ENCODE measurements at regions not wholly inside any gene's neighbourhood (a gene's known extent, or its start where the extent isn't known, plus 50 kb on each side); places are given as distances from the start of the nearest gene placed in this dataset.
A peak's percentile ranks its signal among the peaks of the same experiment; 100 is the strongest.

- TF ChIP-seq ZNF318 (CRISPR knock-in tag; IDR thresholded peaks at IDR 0.05): no peak
- TF ChIP-seq ZFY (CRISPR knock-in tag; IDR thresholded peaks at IDR 0.05): 0 out of 2 replicates have a peak, but pooled peaks have one; percentile 39
- peak; percentile 60 for TF ChIP-seq HNF4G (IDR thresholded peaks at IDR 0.05; ENCODE audit: borderline replicate concordance, low read depth, low read length)
- no peak for TF ChIP-seq HNF4G (CRISPR knock-in tag; IDR thresholded peaks at IDR 0.05; ENCODE audit: borderline replicate concordance, low read depth)
- no peak for TF ChIP-seq MAF1 (CRISPR knock-in tag; IDR thresholded peaks at IDR 0.05; ENCODE audit: borderline replicate concordance)
- no peak for TF ChIP-seq ATF7-NPFF (CRISPR knock-in tag; IDR thresholded peaks at IDR 0.05; ENCODE audit: low read depth)
- no peak for TF ChIP-seq ZNF710 (CRISPR knock-in tag; IDR thresholded peaks at IDR 0.05; ENCODE audit: borderline replicate concordance)
- TF ChIP-seq MLLT10 (CRISPR knock-in tag; IDR thresholded peaks at IDR 0.05): no peak
- TF ChIP-seq FOXP1 (IDR thresholded peaks at IDR 0.05): no peak
- TF ChIP-seq FOXP1 (CRISPR knock-in tag; IDR thresholded peaks at IDR 0.05): peak; percentile 44; the same call in 1 of the 2 replicates
- TF ChIP-seq ZSCAN20 (CRISPR knock-in tag; IDR thresholded peaks at IDR 0.05; ENCODE audit: borderline replicate concordance): no peak
- peak; percentile 16; the same call in 1 of the 2 replicates for TF ChIP-seq KAT8 (CRISPR knock-in tag; IDR thresholded peaks at IDR 0.05)
- TF ChIP-seq SMARCC2 (IDR thresholded peaks at IDR 0.05): no peak
- no peak for TF ChIP-seq ZNF501 (CRISPR knock-in tag; IDR thresholded peaks at IDR 0.05)
- no peak for TF ChIP-seq ZNF496 (CRISPR knock-in tag; IDR thresholded peaks at IDR 0.05; ENCODE audit: insufficient replicate concordance)
- no peak for TF ChIP-seq HNRNPL (IDR thresholded peaks at IDR 0.05; ENCODE audit: low read depth, low read length)
- no peak for TF ChIP-seq ZNF296 (CRISPR knock-in tag; conservative IDR thresholded peaks at IDR 0.05)
- peak; percentile 44; the same call in 1 of the 2 replicates for TF ChIP-seq FOXK1 (CRISPR knock-in tag; IDR thresholded peaks at IDR 0.05; ENCODE audit: borderline replicate concordance, low read depth)
- no peak for TF ChIP-seq TEAD2 (CRISPR knock-in tag; IDR thresholded peaks at IDR 0.05)
- no peak for TF ChIP-seq SOX13 (IDR thresholded peaks at IDR 0.05)
- TF ChIP-seq SOX13 (CRISPR knock-in tag; conservative IDR thresholded peaks at IDR 0.05 in 1 of 2, IDR thresholded peaks at IDR 0.05 in 1 of 2): peak in 1 of 2 experiments; percentile 57; a peak in 2 of 4 replicates
- no peak for TF ChIP-seq ISX (CRISPR knock-in tag; conservative IDR thresholded peaks at IDR 0.05)
- no peak for TF ChIP-seq LCORL (IDR thresholded peaks at IDR 0.05)
- TF ChIP-seq LCORL (CRISPR knock-in tag; IDR thresholded peaks at IDR 0.05): no peak
Observed at GRCh38 chr3:51620543-51620942, 50.5 kb upstream of the TEX264 start (continued).

All from HepG2 (cell line).